Left cardiac atrium (tissue), 4 donors: ENCODE measurements at regions not wholly inside any gene's neighbourhood (a gene's known extent, or its start where the extent isn't known, plus 50 kb on each side); places are given as distances from the start of the nearest gene placed in this dataset.

Source experiments
- ATAC-seq, 2 donors: fragments of 200-7000 bp; cut with Tn5 transposase; one replicate each; pipeline ENCODE4 v1.9.1; 2020; ENCODE audit warnings: mild to moderate bottlenecking in 2 of 2, moderate library complexity in 2 of 2
- DNase-seq: peaks from one replicate; pipeline ENCODE4 v3.0.0-alpha.2; 2020
- intact Hi-C, 2 donors: fragments of 100-400 bp; cut with DNase I; formaldehyde crosslinking; loops; one replicate each; pipeline versions ENCODE4 v1.14.1 to v1.15.1; 2022 to 2023
- donor health status: DM: no; HTN: yes; CAD: no.
- donor health status: DM: no; HTN: yes; CAD: no; lungs with severe emphysema.
- donor health status: DM: yes; HTN: yes; CAD: no.
- donor health status: Dilated cardiomyopathy.

- ATAC-seq (no peak), DNase-seq (no peak)
- intact Hi-C loops, result no loop called here
Observed at GRCh38 chr2:12949406-12949805, 232.7 kb downstream of the TRIB2 start.

- no peak for DNase-seq
- intact Hi-C loops, result no loop called here
- no peak for ATAC-seq
Observed at GRCh38 chr2:12950174-12950573, 233.4 kb downstream of the TRIB2 start.

GRCh38 chr2:12950957-12951656 is 234.4 kb downstream of the TRIB2 start:
- intact Hi-C loops, result no loop called here
- ATAC-seq (no peak), DNase-seq (no peak)

GRCh38 chr2:12951657-12951973 is 234.9 kb downstream of the TRIB2 start:
- ATAC-seq (no peak), DNase-seq (no peak)
- intact Hi-C loops, result no loop called here

- DNase-seq (no peak), ATAC-seq (no peak)
- intact Hi-C loops, result no loop called here
Observed at GRCh38 chr2:12953596-12953995, 236.9 kb downstream of the TRIB2 start.

GRCh38 chr2:12955864-12956263 is 239.1 kb downstream of the TRIB2 start:
- no peak for DNase-seq
- ATAC-seq, result no peak
- intact Hi-C loops, result no loop called here

GRCh38 chr2:12957251-12957650 is 240.5 kb downstream of the TRIB2 start:
- intact Hi-C loops, result no loop called here
- DNase-seq (no peak), ATAC-seq (no peak)

- ATAC-seq (no peak), DNase-seq (no peak)
- intact Hi-C loops, result no loop called here
Observed at GRCh38 chr2:12959935-12960334, 243.2 kb downstream of the TRIB2 start.

GRCh38 chr2:12960671-12961070 is 243.9 kb downstream of the TRIB2 start:
- DNase-seq (no peak), ATAC-seq (no peak)
- intact Hi-C loops, result no loop called here

- intact Hi-C loops, result no loop called here
- no peak for ATAC-seq
Observed at GRCh38 chr2:12964904-12965539, 248.3 kb downstream of the TRIB2 start.

GRCh38 chr2:12965540-12966269 is 249.0 kb downstream of the TRIB2 start:
- intact Hi-C loops, result no loop called here
- DNase-seq, result no peak
- ATAC-seq, result peak; percentile 76 to 93

More at GRCh38 chr2:12964904-12965539, 248.3 kb downstream of the TRIB2 start:
- DNase-seq, result no peak

- intact Hi-C loops, result no loop called here
- DNase-seq, result no peak
- ATAC-seq, result no peak
Observed at GRCh38 chr2:12967804-12968203, 251.1 kb downstream of the TRIB2 start.

- DNase-seq, result no peak
- ATAC-seq, result no peak
- intact Hi-C loops, result no loop called here
Observed at GRCh38 chr2:12968399-12968798, 251.7 kb downstream of the TRIB2 start.

GRCh38 chr2:12970861-12971260 is 254.1 kb downstream of the TRIB2 start:
- intact Hi-C loops, result no loop called here
- DNase-seq (no peak), ATAC-seq (no peak)

- no peak for DNase-seq
- ATAC-seq, result no peak
- intact Hi-C loops, result no loop called here
Observed at GRCh38 chr2:12971581-12972365, 255.0 kb downstream of the TRIB2 start.

- intact Hi-C loops, result no loop called here
- ATAC-seq (peak in 1 of 2 donors; percentile 40), DNase-seq (no peak)
Observed at GRCh38 chr2:12978066-12978835, 261.5 kb downstream of the TRIB2 start.

- ATAC-seq (no peak), DNase-seq (no peak)
- intact Hi-C loops, result no loop called here
Observed at GRCh38 chr2:12979066-12979465, 262.3 kb downstream of the TRIB2 start.

- no peak for DNase-seq
- intact Hi-C loops, result no loop called here
- no peak for ATAC-seq
Observed at GRCh38 chr2:12980817-12981216, 264.1 kb downstream of the TRIB2 start.

GRCh38 chr2:12982149-12982584 is 265.4 kb downstream of the TRIB2 start:
- no peak for ATAC-seq
- intact Hi-C loops, result no loop called here
- no peak for DNase-seq
